WTC11 (cell line): ENCODE measurements at regions not wholly inside any gene's neighbourhood (a gene's known extent, or its start where the extent isn't known, plus 50 kb on each side); places are given as distances from the start of the nearest gene placed in this dataset.

Experiments
- ATAC-seq: fragments of 200-7000 bp; cut with Tn5 transposase; 2 replicates; pipeline ENCODE4 v1.10.0; 2021; ENCODE audit warnings: mild to moderate bottlenecking, moderate library complexity
- CTCF ChIA-PET: fragments of 300-600 bp; sonication (Branson Sonifier 250); formaldehyde crosslinking; loops from one replicate; lab custom pipeline; 2021; ENCODE audit warnings: antibody characterized with exemption; lab: Charles Lee
- POLR2A ChIA-PET: fragments of 350-600 bp; sonication (Branson Sonifier 250); formaldehyde crosslinking; loops from one replicate; lab custom pipeline; 2021; ENCODE audit warnings: antibody characterized with exemption; lab: Charles Lee
- DNase-seq: peaks from one replicate; pipeline ENCODE4 v3.0.0; 2021; ENCODE audit warnings: low spot score
- H3K27ac Mint-ChIP-seq: 2 replicates; pipeline ENCODE4 v1.8.0; 2021; ENCODE audit warnings: mixed read lengths
- H3K27me3 Mint-ChIP-seq: 2 replicates; pipeline ENCODE4 v1.8.0; 2021; ENCODE audit warnings: low read depth, mild to moderate bottlenecking, moderate library complexity, mixed read lengths
- H3K36me3 Mint-ChIP-seq: 2 replicates; pipeline ENCODE4 v1.8.0; 2021; ENCODE audit warnings: mixed read lengths
- H3K4me1 Mint-ChIP-seq: 2 replicates; pipeline ENCODE4 v1.8.0; 2022; ENCODE audit warnings: mixed read lengths
- H3K4me3 Mint-ChIP-seq: 2 replicates; pipeline ENCODE4 v1.8.0; 2021; ENCODE audit warnings: mild to moderate bottlenecking, moderate library complexity, mixed read lengths
- H3K9me3 Mint-ChIP-seq: 2 replicates; pipeline ENCODE4 v1.8.0; 2021; ENCODE audit warnings: mixed read lengths
- E2F4 ChIP-seq: sonication (generic); formaldehyde crosslinking; IDR thresholded peaks from 2 replicates; pipeline ENCODE4 v1.8.1; 2022; ENCODE audit warnings: low read depth, mild to moderate bottlenecking, moderate library complexity, missing genetic modification reagents, borderline replicate concordance
- FOXJ3 ChIP-seq: sonication (generic); formaldehyde crosslinking; IDR thresholded peaks from 2 replicates; pipeline ENCODE4 v1.9.0; 2021; ENCODE audit warnings: missing genetic modification reagents, mild to moderate bottlenecking, borderline replicate concordance
- HMGA2 ChIP-seq: fragments of 250-450 bp; sonication (Bioruptor Pico); IDR thresholded peaks from 2 replicates; pipeline ENCODE4 v1.4.0; 2021; ENCODE audit warnings: mild to moderate bottlenecking, moderate library complexity
- OVOL2 ChIP-seq: fragments of 250-450 bp; sonication (Bioruptor Pico); IDR thresholded peaks from 2 replicates; pipeline ENCODE4 v1.9.0; 2021; ENCODE audit warnings: mild to moderate bottlenecking, borderline replicate concordance
- SP1 ChIP-seq: sonication (generic); formaldehyde crosslinking; conservative IDR thresholded peaks from 2 replicates; pipeline ENCODE4 v1.8.1; 2022; ENCODE audit warnings: missing genetic modification reagents
- TEAD4 ChIP-seq: sonication (generic); formaldehyde crosslinking; IDR thresholded peaks from 2 replicates; pipeline ENCODE4 v1.8.0; 2022; ENCODE audit warnings: mild to moderate bottlenecking, missing genetic modification reagents
- ZNF219 ChIP-seq: sonication (generic); formaldehyde crosslinking; IDR thresholded peaks from 2 replicates; pipeline ENCODE4 v1.8.0; 2023; ENCODE audit warnings: missing genetic modification reagents, mild to moderate bottlenecking, borderline replicate concordance
- TF ChIP-seq, protein P1 (sequence below): sonication (generic); formaldehyde crosslinking; IDR thresholded peaks from 2 replicates; pipeline ENCODE4 v1.8.1; 2022; ENCODE audit warnings: missing genetic modification reagents, borderline replicate concordance
- TF ChIP-seq, protein P2 (sequence below): sonication (generic); formaldehyde crosslinking; IDR thresholded peaks from 2 replicates; pipeline ENCODE4 v1.8.0; 2022; ENCODE audit warnings: mild to moderate bottlenecking, missing genetic modification reagents
- TF ChIP-seq, protein P3 (sequence below): sonication (generic); formaldehyde crosslinking; IDR thresholded peaks from 2 replicates; pipeline ENCODE4 v1.8.0; 2022; ENCODE audit warnings: missing genetic modification reagents
- TF ChIP-seq, protein P4 (sequence below): sonication (generic); formaldehyde crosslinking; IDR thresholded peaks from 2 replicates; pipeline ENCODE4 v1.8.0; 2023; ENCODE audit warnings: missing genetic modification reagents, mild to moderate bottlenecking, borderline replicate concordance

- TF ChIP-seq, protein P1, sequence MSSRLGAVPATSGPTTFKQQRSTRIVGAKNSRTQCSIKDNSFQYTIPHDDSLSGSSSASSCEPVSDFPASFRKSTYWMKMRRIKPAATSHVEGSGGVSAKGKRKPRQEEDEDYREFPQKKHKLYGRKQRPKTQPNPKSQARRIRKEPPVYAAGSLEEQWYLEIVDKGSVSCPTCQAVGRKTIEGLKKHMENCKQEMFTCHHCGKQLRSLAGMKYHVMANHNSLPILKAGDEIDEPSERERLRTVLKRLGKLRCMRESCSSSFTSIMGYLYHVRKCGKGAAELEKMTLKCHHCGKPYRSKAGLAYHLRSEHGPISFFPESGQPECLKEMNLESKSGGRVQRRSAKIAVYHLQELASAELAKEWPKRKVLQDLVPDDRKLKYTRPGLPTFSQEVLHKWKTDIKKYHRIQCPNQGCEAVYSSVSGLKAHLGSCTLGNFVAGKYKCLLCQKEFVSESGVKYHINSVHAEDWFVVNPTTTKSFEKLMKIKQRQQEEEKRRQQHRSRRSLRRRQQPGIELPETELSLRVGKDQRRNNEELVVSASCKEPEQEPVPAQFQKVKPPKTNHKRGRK (CRISPR knock-in tag) = no peak
Observed at GRCh38 chr7:140242057-140243031, 65.6 kb upstream of the KDM7A start (continued).

- POLR2A ChIA-PET = no interaction called here
- ATAC-seq = peak; percentile 40
- DNase-seq = no peak
- no peak overlapping the region for H3K4me3 Mint-ChIP-seq
- no peak overlapping the region; the same call in 1 of the 2 replicates for H3K27ac Mint-ChIP-seq
- TF ChIP-seq, protein P1 (CRISPR knock-in tag) = no peak
- no peak for TF ChIP-seq ZNF219 (CRISPR knock-in tag)
- TF ChIP-seq E2F4 (CRISPR knock-in tag) = no peak
- no peak for TF ChIP-seq FOXJ3 (CRISPR knock-in tag)
- TF ChIP-seq HMGA2 (CRISPR knock-in tag) = no peak
- TF ChIP-seq SP1 = no peak
- TF ChIP-seq, all 79 proteins: peak for 0
- no peaks in the 10 kb centered on the region for H3K27me3 Mint-ChIP-seq
- H3K36me3 Mint-ChIP-seq = no peaks in the 10 kb centered on the region
- CTCF ChIA-PET = no interaction called here
- peaks cover 10% of the 10 kb centered on the region for H3K4me1 Mint-ChIP-seq
- H3K9me3 Mint-ChIP-seq = no peaks in the 10 kb centered on the region
Observed at GRCh38 chr7:140239653-140239935, 62.8 kb upstream of the KDM7A start.

GRCh38 chr7:140238778-140239652 lies 62.2 kb upstream of the KDM7A start:
- Mint-ChIP-seq H3K4me3 (no peak overlapping the region), H3K27me3 (no peaks in the 10 kb centered on the region), H3K27ac (peak overlapping the region; percentile 32; the same call in 1 of the 2 replicates), H3K36me3 (no peaks in the 10 kb centered on the region), H3K9me3 (no peaks in the 10 kb centered on the region), H3K4me1 (peaks cover 10% of the 10 kb centered on the region)
- peak; percentile 58 for ATAC-seq
- DNase-seq = no peak
- POLR2A ChIA-PET = no interaction called here
- TF ChIP-seq, protein P2, sequence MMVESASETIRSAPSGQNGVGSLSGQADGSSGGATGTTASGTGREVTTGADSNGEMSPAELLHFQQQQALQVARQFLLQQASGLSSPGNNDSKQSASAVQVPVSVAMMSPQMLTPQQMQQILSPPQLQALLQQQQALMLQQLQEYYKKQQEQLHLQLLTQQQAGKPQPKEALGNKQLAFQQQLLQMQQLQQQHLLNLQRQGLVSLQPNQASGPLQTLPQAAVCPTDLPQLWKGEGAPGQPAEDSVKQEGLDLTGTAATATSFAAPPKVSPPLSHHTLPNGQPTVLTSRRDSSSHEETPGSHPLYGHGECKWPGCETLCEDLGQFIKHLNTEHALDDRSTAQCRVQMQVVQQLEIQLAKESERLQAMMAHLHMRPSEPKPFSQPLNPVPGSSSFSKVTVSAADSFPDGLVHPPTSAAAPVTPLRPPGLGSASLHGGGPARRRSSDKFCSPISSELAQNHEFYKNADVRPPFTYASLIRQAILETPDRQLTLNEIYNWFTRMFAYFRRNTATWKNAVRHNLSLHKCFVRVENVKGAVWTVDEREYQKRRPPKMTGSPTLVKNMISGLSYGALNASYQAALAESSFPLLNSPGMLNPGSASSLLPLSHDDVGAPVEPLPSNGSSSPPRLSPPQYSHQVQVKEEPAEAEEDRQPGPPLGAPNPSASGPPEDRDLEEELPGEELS (CRISPR knock-in tag) = no peak
- TF ChIP-seq, protein P3, sequence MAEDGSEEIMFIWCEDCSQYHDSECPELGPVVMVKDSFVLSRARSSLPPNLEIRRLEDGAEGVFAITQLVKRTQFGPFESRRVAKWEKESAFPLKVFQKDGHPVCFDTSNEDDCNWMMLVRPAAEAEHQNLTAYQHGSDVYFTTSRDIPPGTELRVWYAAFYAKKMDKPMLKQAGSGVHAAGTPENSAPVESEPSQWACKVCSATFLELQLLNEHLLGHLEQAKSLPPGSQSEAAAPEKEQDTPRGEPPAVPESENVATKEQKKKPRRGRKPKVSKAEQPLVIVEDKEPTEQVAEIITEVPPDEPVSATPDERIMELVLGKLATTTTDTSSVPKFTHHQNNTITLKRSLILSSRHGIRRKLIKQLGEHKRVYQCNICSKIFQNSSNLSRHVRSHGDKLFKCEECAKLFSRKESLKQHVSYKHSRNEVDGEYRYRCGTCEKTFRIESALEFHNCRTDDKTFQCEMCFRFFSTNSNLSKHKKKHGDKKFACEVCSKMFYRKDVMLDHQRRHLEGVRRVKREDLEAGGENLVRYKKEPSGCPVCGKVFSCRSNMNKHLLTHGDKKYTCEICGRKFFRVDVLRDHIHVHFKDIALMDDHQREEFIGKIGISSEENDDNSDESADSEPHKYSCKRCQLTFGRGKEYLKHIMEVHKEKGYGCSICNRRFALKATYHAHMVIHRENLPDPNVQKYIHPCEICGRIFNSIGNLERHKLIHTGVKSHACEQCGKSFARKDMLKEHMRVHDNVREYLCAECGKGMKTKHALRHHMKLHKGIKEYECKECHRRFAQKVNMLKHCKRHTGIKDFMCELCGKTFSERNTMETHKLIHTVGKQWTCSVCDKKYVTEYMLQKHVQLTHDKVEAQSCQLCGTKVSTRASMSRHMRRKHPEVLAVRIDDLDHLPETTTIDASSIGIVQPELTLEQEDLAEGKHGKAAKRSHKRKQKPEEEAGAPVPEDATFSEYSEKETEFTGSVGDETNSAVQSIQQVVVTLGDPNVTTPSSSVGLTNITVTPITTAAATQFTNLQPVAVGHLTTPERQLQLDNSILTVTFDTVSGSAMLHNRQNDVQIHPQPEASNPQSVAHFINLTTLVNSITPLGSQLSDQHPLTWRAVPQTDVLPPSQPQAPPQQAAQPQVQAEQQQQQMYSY (CRISPR knock-in tag) = peak; percentile 83
- no peak for TF ChIP-seq TEAD4 (CRISPR knock-in tag)
- TF ChIP-seq, protein P4, sequence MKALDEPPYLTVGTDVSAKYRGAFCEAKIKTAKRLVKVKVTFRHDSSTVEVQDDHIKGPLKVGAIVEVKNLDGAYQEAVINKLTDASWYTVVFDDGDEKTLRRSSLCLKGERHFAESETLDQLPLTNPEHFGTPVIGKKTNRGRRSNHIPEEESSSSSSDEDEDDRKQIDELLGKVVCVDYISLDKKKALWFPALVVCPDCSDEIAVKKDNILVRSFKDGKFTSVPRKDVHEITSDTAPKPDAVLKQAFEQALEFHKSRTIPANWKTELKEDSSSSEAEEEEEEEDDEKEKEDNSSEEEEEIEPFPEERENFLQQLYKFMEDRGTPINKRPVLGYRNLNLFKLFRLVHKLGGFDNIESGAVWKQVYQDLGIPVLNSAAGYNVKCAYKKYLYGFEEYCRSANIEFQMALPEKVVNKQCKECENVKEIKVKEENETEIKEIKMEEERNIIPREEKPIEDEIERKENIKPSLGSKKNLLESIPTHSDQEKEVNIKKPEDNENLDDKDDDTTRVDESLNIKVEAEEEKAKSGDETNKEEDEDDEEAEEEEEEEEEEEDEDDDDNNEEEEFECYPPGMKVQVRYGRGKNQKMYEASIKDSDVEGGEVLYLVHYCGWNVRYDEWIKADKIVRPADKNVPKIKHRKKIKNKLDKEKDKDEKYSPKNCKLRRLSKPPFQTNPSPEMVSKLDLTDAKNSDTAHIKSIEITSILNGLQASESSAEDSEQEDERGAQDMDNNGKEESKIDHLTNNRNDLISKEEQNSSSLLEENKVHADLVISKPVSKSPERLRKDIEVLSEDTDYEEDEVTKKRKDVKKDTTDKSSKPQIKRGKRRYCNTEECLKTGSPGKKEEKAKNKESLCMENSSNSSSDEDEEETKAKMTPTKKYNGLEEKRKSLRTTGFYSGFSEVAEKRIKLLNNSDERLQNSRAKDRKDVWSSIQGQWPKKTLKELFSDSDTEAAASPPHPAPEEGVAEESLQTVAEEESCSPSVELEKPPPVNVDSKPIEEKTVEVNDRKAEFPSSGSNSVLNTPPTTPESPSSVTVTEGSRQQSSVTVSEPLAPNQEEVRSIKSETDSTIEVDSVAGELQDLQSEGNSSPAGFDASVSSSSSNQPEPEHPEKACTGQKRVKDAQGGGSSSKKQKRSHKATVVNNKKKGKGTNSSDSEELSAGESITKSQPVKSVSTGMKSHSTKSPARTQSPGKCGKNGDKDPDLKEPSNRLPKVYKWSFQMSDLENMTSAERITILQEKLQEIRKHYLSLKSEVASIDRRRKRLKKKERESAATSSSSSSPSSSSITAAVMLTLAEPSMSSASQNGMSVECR (CRISPR knock-in tag) = no peak
- no peak for TF ChIP-seq OVOL2 (CRISPR knock-in tag)
- CTCF ChIA-PET = no interaction called here
